HEK293T (cell line): ENCODE measurements at regions not wholly inside any gene's neighbourhood (a gene's known extent, or its start where the extent isn't known, plus 50 kb on each side); places are given as distances from the start of the nearest gene placed in this dataset.

Source experiments
- ARNT ChIP-seq: fragments of 450-650 bp; IDR thresholded peaks from 2 replicates; pipeline ENCODE4 v1.6.1; 2017; ENCODE audit warnings: mild to moderate bottlenecking
- ELF4 ChIP-seq: fragments of 450-650 bp; IDR thresholded peaks from 2 replicates; pipeline ENCODE4 v1.6.1; 2017; ENCODE audit warnings: antibody characterized with exemption
- FOXA1 ChIP-seq: fragments of 450-650 bp; IDR thresholded peaks from 2 replicates; pipeline ENCODE4 v1.6.1; 2016; ENCODE audit warnings: mild to moderate bottlenecking
- FOXM1 ChIP-seq: fragments of 450-650 bp; IDR thresholded peaks from 2 replicates; pipeline ENCODE4 v1.6.1; 2017; ENCODE audit warnings: mild to moderate bottlenecking, borderline replicate concordance
- L3MBTL2 ChIP-seq: fragments of 450-650 bp; conservative IDR thresholded peaks from 2 replicates; pipeline ENCODE4 v1.6.1; 2016; ENCODE audit warnings: mild to moderate bottlenecking
- NFRKB ChIP-seq: fragments of 450-650 bp; IDR thresholded peaks from 2 replicates; pipeline ENCODE4 v1.6.1; 2016; ENCODE audit warnings: mild to moderate bottlenecking, moderate library complexity
- SP1 ChIP-seq: fragments of 450-650 bp; IDR thresholded peaks from 2 replicates; pipeline ENCODE4 v1.6.1; 2017
- TARDBP ChIP-seq: fragments of 450-650 bp; IDR thresholded peaks from 2 replicates; pipeline ENCODE4 v1.6.1; 2016
- ZNF384 ChIP-seq: fragments of 450-650 bp; IDR thresholded peaks from 2 replicates; pipeline ENCODE4 v1.6.1; 2016

DNA sequence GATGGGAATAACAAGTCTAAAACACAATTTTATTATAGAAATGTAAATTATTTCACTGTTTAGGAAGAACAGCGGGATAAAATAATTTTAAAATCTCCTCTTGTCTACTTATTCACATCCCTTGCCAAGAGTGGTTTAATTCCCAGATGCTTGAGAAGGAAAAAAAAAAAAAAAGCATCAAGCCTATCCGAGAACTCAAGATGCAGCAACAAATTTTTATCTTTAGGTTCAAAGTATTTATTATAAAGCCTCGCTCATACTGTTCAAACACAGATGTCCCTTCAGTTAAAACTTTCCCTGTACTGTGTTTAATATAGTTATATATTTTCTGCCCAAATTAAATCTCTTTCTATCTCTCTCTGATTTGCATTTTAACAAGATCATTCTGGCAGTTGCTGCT is 1615.8 kb downstream of the PLA2G4A start:
- TF ChIP-seq ELF4 (no peak), NFRKB (no peak), L3MBTL2 (no peak), SP1 (no peak), FOXA1 (no peak), FOXM1 (no peak), ARNT (no peak), ZNF384 (no peak), TARDBP (no peak)
